ENCODE measurements at regions not wholly inside any gene's neighbourhood (a gene's known extent, or its start where the extent isn't known, plus 50 kb on each side); places are given as distances from the start of the nearest gene placed in this dataset.

GRCh38 chr2:106306387-106306786, 112.3 kb upstream of the UXS1 start:
- TF ChIP-seq EZH2phosphoT487 (IDR thresholded peaks at IDR 0.05; ENCODE audit: borderline replicate concordance) (no peak), CTCF (conservative IDR thresholded peaks at IDR 0.05; ENCODE audit: low read length) (no peak)
